ENCODE measurements at regions not wholly inside any gene's neighbourhood (a gene's known extent, or its start where the extent isn't known, plus 50 kb on each side); places are given as distances from the start of the nearest gene placed in this dataset.

GRCh38 chr5:62727861-62728260 lies 149.2 kb downstream of the LRRC70 start:
- no peak for TF ChIP-seq EZH2 (IDR thresholded peaks at IDR 0.05; ENCODE audit: low read depth, low read length, severe bottlenecking)
- TF ChIP-seq TAF1 (IDR thresholded peaks at IDR 0.05; ENCODE audit: low read depth, low read length) = no peak
- TF ChIP-seq YY1 (IDR thresholded peaks at IDR 0.05; ENCODE audit: low read depth, low read length) = no peak

Data from H1 (cell line).